Spleen (tissue), 11 donors: ENCODE measurements at regions not wholly inside any gene's neighbourhood (a gene's known extent, or its start where the extent isn't known, plus 50 kb on each side); places are given as distances from the start of the nearest gene placed in this dataset.

Source experiments
- DNase-seq: peaks from one replicate; pipeline ENCODE4 v3.0.0-alpha.2; 2020
- H3K27ac ChIP-seq, 8 donors: fragments of 200-600 bp; sonication (generic) in 7 of 8; 1 replicate in 4 of 8; 2 replicates in 4 of 8; pipeline versions ENCODE4 v1.5.0 to v1.8.0; 2016 to 2021; ENCODE audit warnings: inconsistent platforms in 4 of 8, mild to moderate bottlenecking in 4 of 8, moderate library complexity in 1 of 8
- H3K27me3 ChIP-seq, 7 donors: fragments of 200-600 bp; sonication (generic) in 6 of 7; replicated peaks in 1 of 7; 1 replicate in 4 of 7; 2 replicates in 3 of 7; pipeline versions ENCODE4 v1.5.0 to v1.8.0; 2016 to 2021; ENCODE audit warnings: inconsistent platforms in 3 of 7, mild to moderate bottlenecking in 1 of 7
- H3K36me3 ChIP-seq, 6 donors: fragments of 200-600 bp; sonication (generic) in 5 of 6; 1 replicate in 4 of 6; 2 replicates in 2 of 6; pipeline versions ENCODE4 v1.5.0 to v1.8.0; 2016 to 2021; ENCODE audit warnings: inconsistent platforms in 2 of 6
- H3K4me1 ChIP-seq, 6 donors: fragments of 200-600 bp; sonication (generic) in 5 of 6; 1 replicate in 3 of 6; 2 replicates in 3 of 6; pipeline versions ENCODE4 v1.5.0 to v1.8.0; 2016 to 2021; ENCODE audit warnings: inconsistent platforms in 3 of 6
- H3K4me3 ChIP-seq, 8 donors: fragments of 200-600 bp; sonication (generic) in 7 of 8; 1 replicate in 4 of 8; 2 replicates in 4 of 8; pipeline versions ENCODE4 v1.5.0 to v1.8.0; 2016 to 2021; ENCODE audit warnings: inconsistent platforms in 4 of 8, mild to moderate bottlenecking in 4 of 8, moderate library complexity in 2 of 8
- H3K9me3 ChIP-seq, 8 donors: fragments of 200-600 bp; sonication (generic) in 7 of 8; 1 replicate in 4 of 8; 2 replicates in 4 of 8; pipeline versions ENCODE4 v1.5.0 to v1.8.0; 2016 to 2021; ENCODE audit warnings: inconsistent platforms in 4 of 8
- CTCF ChIP-seq, 11 experiments: fragments of 200-600 bp in 7 of 11; fragments of 450-650 bp in 4 of 11; sonication (generic) in 4 of 11; IDR thresholded peaks in 8 of 11; conservative IDR thresholded peaks in 3 of 11; 1 replicate in 7 of 11; 2 replicates in 4 of 11; pipeline versions ENCODE4 v1.4.0 to v1.8.0; 2016 to 2021; ENCODE audit warnings: antibody characterized with exemption in 11 of 11, inconsistent platforms in 4 of 11, mild to moderate bottlenecking in 1 of 11
- POLR2A ChIP-seq, 3 donors: fragments of 450-650 bp; IDR thresholded peaks; one replicate each; pipeline ENCODE4 v1.5.1; 2017; ENCODE audit warnings: antibody characterized with exemption in 3 of 3, mild to moderate bottlenecking in 1 of 3
- POLR2AphosphoS5 ChIP-seq, 3 donors: sonication (generic); formaldehyde crosslinking; IDR thresholded peaks; one replicate each; pipeline ENCODE4 v1.5.1; 2017; ENCODE audit warnings: antibody characterized with exemption in 3 of 3
- WGBS, 5 donors: extraction: QIAGEN DNeasy Blood & Tissue Kit in 3 of 5; methylation state at CpG; one replicate each; pipeline versions ENCODE4 v1.1.5 to v1.1.7; 2013 to 2018; 5-methylcytosine and 5-hydroxymethylcytosine counted together
- intact Hi-C: fragments of 100-400 bp; cut with DNase I; formaldehyde crosslinking; loops from one replicate; pipeline ENCODE4 v1.15.0; 2023; ENCODE audit warnings: low total_unique reads
- donor health status: healthy with polysubstance abuse.
- donor health status: DM: no; HTN: no; CAD: no; lungs with moderate emphysema.
- donor health status: DM: no; HTN: no; CAD: no.
- donor health status: Bipolar disorder and iron deficiency.
- donor health status: healthy.
- donor health status: DM: no; HTN: no; CAD: no.
- donor health status: DM: yes; HTN: yes; CAD: no.

GRCh38 chr13:89029062-89029461 is 1357.9 kb downstream of the SLITRK5 start:
- 59 to 72% (median 68%) methylated on average over 2 of the region's 2 CpGs for WGBS, 5 donors
- TF ChIP-seq CTCF (IDR thresholded peaks at IDR 0.05 in 8 of 11, conservative IDR thresholded peaks at IDR 0.05 in 3 of 11) (no peak), POLR2A (IDR thresholded peaks at IDR 0.05) (no peak), POLR2AphosphoS5 (IDR thresholded peaks at IDR 0.05) (no peak)
- intact Hi-C loops = no loop called here
- H3K9me3 ChIP-seq = peaks cover 0 to 29% (median 20%) of the 10 kb centered on the region in 8 donors
- H3K27ac ChIP-seq = no peak overlapping the region
- no peaks in the 10 kb centered on the region for H3K36me3 ChIP-seq
- no peak for DNase-seq
- no peaks in the 10 kb centered on the region for H3K4me1 ChIP-seq
- no peak overlapping the region for H3K4me3 ChIP-seq
- no peaks in the 10 kb centered on the region for H3K27me3 ChIP-seq

DNA sequence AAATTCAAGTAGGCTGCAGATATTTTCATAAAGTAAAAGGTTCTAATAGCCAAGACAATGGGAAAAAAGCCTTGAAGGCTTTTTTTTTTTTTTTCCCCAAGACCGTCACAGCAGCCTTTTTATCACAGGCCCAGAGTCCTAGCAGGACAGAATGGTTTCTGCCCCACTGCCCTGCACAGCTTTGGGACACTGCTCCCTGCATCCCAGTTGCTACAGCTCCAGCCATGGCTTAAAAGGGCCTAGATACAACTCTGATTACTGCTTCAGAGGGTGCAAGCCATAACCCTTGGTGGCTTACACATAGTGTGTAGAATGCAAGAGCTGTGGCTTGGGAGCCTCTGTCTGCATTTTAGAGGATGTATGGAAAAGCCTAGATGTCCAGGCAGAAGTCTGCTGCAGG is 1362.8 kb downstream of the SLITRK5 start:
- WGBS, 5 donors = 80 to 92% (median 89%) methylated on average over 1 of the region's 1 CpG
- TF ChIP-seq CTCF (IDR thresholded peaks at IDR 0.05 in 8 of 11, conservative IDR thresholded peaks at IDR 0.05 in 3 of 11) (no peak), POLR2AphosphoS5 (IDR thresholded peaks at IDR 0.05) (no peak), POLR2A (IDR thresholded peaks at IDR 0.05) (no peak)
- H3K27me3 ChIP-seq = no peaks in the 10 kb centered on the region
- H3K27ac ChIP-seq = no peak overlapping the region
- H3K4me3 ChIP-seq = no peak overlapping the region
- no peaks in the 10 kb centered on the region for H3K36me3 ChIP-seq
- no peaks in the 10 kb centered on the region for H3K4me1 ChIP-seq
- DNase-seq = no peak
- intact Hi-C loops = no loop called here
- peaks cover 0 to 42% (median 23%) of the 10 kb centered on the region in 8 donors for H3K9me3 ChIP-seq

DNA sequence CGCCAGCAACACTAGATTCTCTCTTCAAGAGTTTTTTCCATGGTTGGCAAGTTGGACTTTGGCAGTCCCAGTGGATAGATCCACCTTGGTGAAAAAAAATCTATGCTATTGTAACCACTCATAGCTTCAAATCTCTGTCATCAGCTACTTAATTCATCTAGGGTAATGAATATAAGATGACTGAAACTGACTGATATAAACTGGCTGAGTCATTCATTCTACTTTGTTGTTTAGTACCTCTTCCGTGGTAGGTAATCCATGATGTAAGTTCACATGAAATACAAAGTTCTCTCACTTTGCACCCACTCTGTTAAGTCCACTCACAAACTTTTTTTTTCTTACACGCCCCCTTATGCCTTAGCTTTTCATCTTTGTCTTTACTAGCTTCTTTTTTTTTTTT is 1381.5 kb downstream of the SLITRK5 start:
- no peaks in the 10 kb centered on the region for H3K27me3 ChIP-seq
- no peak overlapping the region for H3K4me3 ChIP-seq
- H3K27ac ChIP-seq = no peak overlapping the region
- 62 to 76% (median 71%) methylated on average over 3 of the region's 3 CpGs for WGBS, 5 donors
- H3K9me3 ChIP-seq = peaks cover 0 to 6% (median 0%) of the 10 kb centered on the region in 8 donors
- intact Hi-C loops = no loop called here
- TF ChIP-seq CTCF (IDR thresholded peaks at IDR 0.05 in 8 of 11, conservative IDR thresholded peaks at IDR 0.05 in 3 of 11) (no peak), POLR2A (IDR thresholded peaks at IDR 0.05) (no peak), POLR2AphosphoS5 (IDR thresholded peaks at IDR 0.05) (no peak)
- H3K36me3 ChIP-seq = no peaks in the 10 kb centered on the region
- no peaks in the 10 kb centered on the region for H3K4me1 ChIP-seq
- no peak for DNase-seq

DNA sequence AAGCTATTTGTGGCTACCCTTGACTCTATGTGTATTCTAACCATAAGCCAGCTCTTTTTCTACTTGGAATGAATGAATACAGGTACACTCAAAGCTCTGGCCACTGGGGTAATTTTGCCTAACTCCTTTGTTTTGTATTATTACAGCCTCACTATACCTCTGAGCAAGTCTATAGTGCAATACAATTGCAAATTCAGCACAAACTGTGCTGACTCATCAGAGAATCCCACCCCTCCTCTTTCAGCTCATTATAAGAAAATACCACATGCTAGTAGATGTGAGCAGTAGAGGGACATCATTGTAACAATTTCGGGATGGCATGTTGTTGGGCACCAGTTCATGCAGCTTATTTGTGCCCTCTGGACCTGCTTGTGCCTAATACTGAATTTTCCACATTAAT is 1382.2 kb downstream of the SLITRK5 start:
- no peak for DNase-seq
- TF ChIP-seq POLR2A (IDR thresholded peaks at IDR 0.05) (no peak), CTCF (IDR thresholded peaks at IDR 0.05 in 8 of 11, conservative IDR thresholded peaks at IDR 0.05 in 3 of 11) (no peak), POLR2AphosphoS5 (IDR thresholded peaks at IDR 0.05) (no peak)
- Histone ChIP-seq H3K27me3 (no peaks in the 10 kb centered on the region), H3K9me3 (peaks cover 0 to 6% (median 0%) of the 10 kb centered on the region in 8 donors), H3K36me3 (no peaks in the 10 kb centered on the region), H3K4me1 (no peaks in the 10 kb centered on the region), H3K27ac (no peak overlapping the region), H3K4me3 (no peak overlapping the region)
- WGBS, 5 donors = 48 to 76% (median 73%) methylated on average over 1 of the region's 1 CpG
- intact Hi-C loops = no loop called here
